ENCODE measurements at regions not wholly inside any gene's neighbourhood (a gene's known extent, or its start where the extent isn't known, plus 50 kb on each side); places are given as distances from the start of the nearest gene placed in this dataset.

GRCh38 chr1:30312226-30312625, 411.2 kb downstream of the MATN1 start:
- intact Hi-C loops (cut with DNase I): no loop called here
- DNase-seq: no peak
- WGBS, 2 donors: 64 to 75% methylated on average over 7 of the region's 7 CpGs
- Histone ChIP-seq H3K36me3 (no peaks in the 10 kb centered on the region), H3K4me1 (no peaks in the 10 kb centered on the region), H3K27me3 (peaks cover 0 to 60% (median 42%) of the 10 kb centered on the region in 7 donors), H3K4me3 (no peak overlapping the region), H3K27ac (no peak overlapping the region), H3K9me3 (peaks cover 0 to 9% (median 0%) of the 10 kb centered on the region in 11 donors)
- no peak for TF ChIP-seq CTCF (IDR thresholded peaks at IDR 0.05)
- no peak for ATAC-seq

- ATAC-seq (no peak), DNase-seq (no peak)
- Histone ChIP-seq H3K36me3 (no peaks in the 10 kb centered on the region), H3K4me3 (no peak overlapping the region), H3K4me1 (no peaks in the 10 kb centered on the region), H3K9me3 (peaks cover 0 to 8% (median 0%) of the 10 kb centered on the region in 11 donors), H3K27ac (no peak overlapping the region), H3K27me3 (peaks cover 0 to 58% (median 39%) of the 10 kb centered on the region in 7 donors)
- WGBS, 2 donors: 92 to 93% methylated on average over 1 of the region's 1 CpG
- TF ChIP-seq CTCF (IDR thresholded peaks at IDR 0.05): no peak
- intact Hi-C loops (cut with DNase I): no loop called here
Measured at GRCh38 chr1:30311749-30312148, 411.6 kb downstream of the MATN1 start.

DNA sequence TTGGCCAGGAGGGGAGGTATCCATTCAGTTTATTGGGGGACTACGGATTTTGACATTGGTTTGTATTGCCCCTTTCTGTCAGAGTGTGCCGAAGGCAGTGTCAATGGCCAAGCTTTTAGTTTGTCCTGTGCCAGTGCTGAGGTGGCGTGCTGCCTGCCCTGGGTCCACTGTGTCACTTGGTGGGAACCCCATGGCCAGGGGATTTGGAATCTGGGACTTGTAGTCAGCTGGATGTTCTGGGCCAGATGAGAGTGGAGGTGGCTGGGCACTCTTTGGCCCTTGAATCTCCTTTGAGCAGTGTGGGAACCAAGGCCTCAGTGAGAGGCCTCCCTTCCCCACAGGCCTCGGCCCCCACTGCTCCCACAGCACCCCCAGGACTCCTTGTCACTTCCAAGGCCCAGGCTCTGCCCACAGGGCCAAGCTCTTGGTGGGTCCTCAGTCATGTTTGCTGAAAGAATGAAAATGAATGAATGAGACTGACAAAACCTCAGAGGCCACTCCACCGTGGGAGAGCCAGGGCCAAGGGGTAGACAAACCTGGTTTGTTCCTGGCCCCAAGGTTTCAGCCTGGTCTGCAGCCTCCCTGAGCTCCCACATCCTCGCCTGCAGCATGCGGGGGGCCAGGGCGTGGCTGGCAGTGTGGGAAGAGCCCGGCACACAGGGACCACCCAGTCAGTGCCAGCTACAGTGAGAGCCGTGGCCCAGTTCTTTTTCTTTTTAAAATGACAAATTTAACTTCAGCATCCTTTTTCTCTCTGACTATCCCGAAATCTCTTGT, 412.2 kb downstream of the MATN1 start:
- H3K27me3 ChIP-seq: peaks cover 0 to 56% (median 36%) of the 10 kb centered on the region in 7 donors
- H3K36me3 ChIP-seq: no peaks in the 10 kb centered on the region
- intact Hi-C loops (cut with DNase I): no loop called here
- TF ChIP-seq CTCF (IDR thresholded peaks at IDR 0.05): no peak
- WGBS, 2 donors: 72 to 77% methylated on average over 11 of the region's 11 CpGs
- ATAC-seq: no peak
- no peaks in the 10 kb centered on the region for H3K4me1 ChIP-seq
- H3K27ac ChIP-seq: no peak overlapping the region
- DNase-seq: no peak
- H3K9me3 ChIP-seq: peaks cover 0 to 2% (median 0%) of the 10 kb centered on the region in 11 donors
- no peak overlapping the region for H3K4me3 ChIP-seq

GRCh38 chr1:30307182-30307581, 416.2 kb downstream of the MATN1 start:
- H3K36me3 ChIP-seq: no peaks in the 10 kb centered on the region
- no peak overlapping the region for H3K4me3 ChIP-seq
- 88 to 92% methylated on average over 5 of the region's 5 CpGs for WGBS, 2 donors
- H3K27ac ChIP-seq: no peak overlapping the region
- no peaks in the 10 kb centered on the region for H3K4me1 ChIP-seq
- H3K9me3 ChIP-seq: no peaks in the 10 kb centered on the region
- no peak for DNase-seq
- TF ChIP-seq CTCF (IDR thresholded peaks at IDR 0.05): no peak
- peaks cover 0 to 50% (median 20%) of the 10 kb centered on the region in 7 donors for H3K27me3 ChIP-seq
- intact Hi-C loops (cut with DNase I): no loop called here
- ATAC-seq: no peak

All from heart right ventricle (tissue), 16 donors.